ENCODE measurements at regions not wholly inside any gene's neighbourhood (a gene's known extent, or its start where the extent isn't known, plus 50 kb on each side); places are given as distances from the start of the nearest gene placed in this dataset.
"Not testable (repeated sequence)": the region's sequence is repeated elsewhere in the genome, so short reads cannot be mapped to it uniquely, and the experiment has no call there.

DNA sequence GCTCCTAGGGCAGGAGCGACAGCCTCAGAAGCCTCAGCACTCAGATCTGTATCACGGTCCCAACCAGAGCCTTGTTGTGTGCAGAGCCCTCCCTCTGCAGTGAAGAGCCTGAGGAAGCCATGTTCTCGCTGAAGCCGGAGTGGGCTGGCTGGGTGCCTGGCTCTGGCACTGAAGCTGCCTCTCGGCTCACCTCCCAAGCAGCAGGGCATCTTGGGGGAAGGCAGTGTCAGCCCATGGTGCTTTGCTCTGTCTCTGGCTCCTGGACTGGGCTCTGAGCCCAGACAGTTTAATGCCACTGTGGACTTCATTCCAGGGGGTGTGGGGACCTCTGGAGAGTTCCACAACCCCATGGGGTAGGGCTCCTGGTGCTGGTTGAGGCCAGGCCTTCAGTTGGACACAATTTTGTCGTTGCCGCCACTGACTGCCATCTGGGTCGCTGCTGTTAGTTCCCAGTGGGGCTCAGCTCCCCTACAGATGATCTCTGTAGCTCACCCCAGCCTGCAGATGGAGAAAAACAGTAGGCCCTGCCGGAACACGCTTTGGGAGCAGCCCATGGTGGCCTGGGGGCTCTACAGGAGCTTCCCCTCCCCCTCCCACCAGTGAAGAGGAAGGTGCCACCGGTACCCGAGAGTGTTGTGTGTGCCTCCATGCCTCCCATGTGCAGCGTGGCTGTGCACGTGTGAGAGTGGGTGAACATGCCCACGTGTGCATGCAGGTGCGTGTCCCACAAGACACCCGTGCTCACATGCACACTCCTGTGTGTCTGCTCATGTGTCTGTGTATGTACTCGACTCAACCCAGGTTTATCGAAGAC lies 86.5 kb upstream of the B3GAT1 start:
- Mint-ChIP-seq H3K4me1 (no peaks in the 10 kb centered on the region), H3K36me3 (ENCODE audit: low read depth) (no peaks in the 10 kb centered on the region), H3K4me3 (no peak overlapping the region), H3K27ac (no peak overlapping the region), H3K27me3 (peaks cover 36% of the 10 kb centered on the region)
- no peaks in the 10 kb centered on the region for H3K9me3 ChIP-seq (ENCODE audit: control insufficient read depth, low read length, poor library complexity, severe bottlenecking)
- ATAC-seq, result no peak
- no peak for DNase-seq

DNA sequence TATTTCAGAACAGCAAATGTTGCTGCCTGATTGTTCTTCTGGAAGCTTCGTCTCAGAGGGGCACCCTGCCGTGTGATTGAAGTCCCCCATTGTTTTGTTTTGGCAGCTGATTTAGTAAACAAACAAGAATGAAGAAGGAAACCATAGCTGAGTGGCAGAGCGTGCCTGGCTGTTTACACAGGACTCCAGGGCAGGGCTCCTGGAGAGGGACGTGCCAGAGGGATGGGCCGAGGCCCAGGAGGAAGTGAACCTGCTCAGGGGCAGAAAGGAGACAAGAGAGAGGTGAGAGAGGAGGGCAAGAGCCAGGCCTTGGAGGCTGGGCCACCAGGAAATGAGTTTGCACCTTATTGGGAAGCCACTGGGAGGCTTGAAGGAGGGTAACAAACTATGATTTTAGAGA lies 85.5 kb upstream of the B3GAT1 start:
- Mint-ChIP-seq H3K27me3 (peaks cover 32% of the 10 kb centered on the region), H3K36me3 (ENCODE audit: low read depth) (no peaks in the 10 kb centered on the region), H3K27ac (no peak overlapping the region), H3K4me1 (no peaks in the 10 kb centered on the region), H3K4me3 (no peak overlapping the region)
- ATAC-seq (no peak), DNase-seq (no peak)
- H3K9me3 ChIP-seq (ENCODE audit: control insufficient read depth, low read length, poor library complexity, severe bottlenecking), result no peaks in the 10 kb centered on the region

DNA sequence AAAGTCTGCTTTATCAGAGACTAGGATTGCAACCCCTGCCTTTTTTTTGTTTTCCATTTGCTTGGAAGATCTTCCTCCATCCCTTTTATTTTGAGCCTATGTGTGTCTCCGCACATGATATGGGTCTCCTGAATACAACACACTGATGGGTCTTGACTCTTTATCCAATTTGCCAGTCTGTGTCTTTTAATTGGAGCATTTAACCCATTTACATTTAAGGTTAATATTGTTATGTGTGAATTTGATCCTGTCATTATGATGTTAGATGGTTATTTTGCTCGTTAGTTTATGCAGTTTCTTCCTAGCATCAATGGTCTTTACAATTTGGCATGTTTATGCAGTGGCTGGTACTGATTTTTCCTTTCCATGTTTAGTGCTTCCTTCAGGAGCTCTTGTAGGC lies 84.0 kb upstream of the B3GAT1 start:
- H3K27me3 Mint-ChIP-seq, result peaks cover 24% of the 10 kb centered on the region
- not testable (repeated sequence) for DNase-seq; H3K9me3 ChIP-seq (ENCODE audit: control insufficient read depth, low read length, poor library complexity, severe bottlenecking); H3K4me1 Mint-ChIP-seq; ATAC-seq; H3K4me3 Mint-ChIP-seq; H3K27ac Mint-ChIP-seq; H3K36me3 Mint-ChIP-seq (ENCODE audit: low read depth)

DNA sequence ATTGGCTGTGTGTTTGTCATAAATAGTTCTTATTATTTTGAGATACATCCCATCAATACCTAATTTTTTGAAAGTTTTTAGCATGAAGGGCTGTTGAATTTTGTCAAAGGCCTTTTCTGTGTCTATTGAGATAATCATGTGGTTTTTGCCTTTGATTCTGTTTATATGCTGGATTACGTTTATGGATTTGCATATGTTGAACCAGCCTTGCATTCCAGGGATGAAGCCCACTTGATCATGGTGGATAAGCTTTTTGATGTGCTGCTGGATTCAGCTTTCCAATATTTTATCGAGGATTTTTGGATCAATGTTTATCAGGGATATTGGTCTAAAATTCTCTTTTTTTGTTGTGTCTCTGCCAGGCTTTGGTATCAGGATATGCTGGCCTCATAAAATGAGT lies 82.4 kb upstream of the B3GAT1 start:
- not testable (repeated sequence) for ATAC-seq; H3K27me3 Mint-ChIP-seq; DNase-seq; H3K9me3 ChIP-seq (ENCODE audit: control insufficient read depth, low read length, poor library complexity, severe bottlenecking); H3K27ac Mint-ChIP-seq; H3K36me3 Mint-ChIP-seq (ENCODE audit: low read depth); H3K4me1 Mint-ChIP-seq; H3K4me3 Mint-ChIP-seq

DNA sequence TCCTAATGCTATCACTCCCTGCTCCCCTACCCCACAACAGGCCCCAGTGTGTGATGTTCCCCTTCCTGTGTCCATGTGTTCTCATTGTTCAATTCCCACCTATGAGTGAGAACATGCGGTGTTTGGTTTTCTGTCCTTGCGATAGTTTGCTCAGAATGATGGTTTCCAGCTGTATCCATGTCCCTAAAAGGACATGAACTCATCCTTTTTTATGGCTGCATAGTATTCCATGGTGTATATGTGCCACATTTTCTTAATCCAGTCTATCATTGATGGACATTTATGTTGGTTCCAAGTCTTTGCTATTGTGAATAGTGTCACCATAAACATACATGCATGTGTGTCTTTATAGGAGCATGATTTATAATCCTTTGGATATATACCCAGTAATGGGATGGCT lies 80.4 kb upstream of the B3GAT1 start:
- not testable (repeated sequence) for H3K36me3 Mint-ChIP-seq (ENCODE audit: low read depth); ATAC-seq; DNase-seq; H3K27ac Mint-ChIP-seq; H3K4me1 Mint-ChIP-seq; H3K9me3 ChIP-seq (ENCODE audit: control insufficient read depth, low read length, poor library complexity, severe bottlenecking); H3K4me3 Mint-ChIP-seq
- peaks cover 14% of the 10 kb centered on the region for H3K27me3 Mint-ChIP-seq

DNA sequence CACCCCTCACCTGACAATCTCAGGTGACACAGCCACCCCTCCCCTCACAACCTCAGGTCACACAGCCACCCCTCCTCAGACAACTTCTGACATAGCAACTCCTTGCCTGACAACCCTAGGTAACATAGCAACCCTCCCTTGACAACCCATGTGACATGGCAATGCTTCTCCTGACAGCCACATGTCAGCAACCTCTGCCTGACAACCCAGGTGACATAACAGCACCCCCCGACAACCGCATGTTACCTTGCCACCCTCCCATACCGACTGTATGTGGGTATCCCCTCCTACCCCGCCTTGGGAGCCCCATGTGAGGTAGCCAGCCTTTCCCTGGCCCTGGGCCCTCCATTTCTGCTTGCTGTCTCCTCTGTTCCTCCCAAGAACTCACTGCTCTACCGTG lies 77.7 kb upstream of the B3GAT1 start:
- DNase-seq, result no peak
- ATAC-seq, result no peak
- Mint-ChIP-seq H3K36me3 (ENCODE audit: low read depth) (no peaks in the 10 kb centered on the region), H3K4me1 (peaks cover 2% of the 10 kb centered on the region), H3K4me3 (no peak overlapping the region), H3K27me3 (peaks cover 24% of the 10 kb centered on the region), H3K27ac (no peak overlapping the region)
- no peaks in the 10 kb centered on the region for H3K9me3 ChIP-seq (ENCODE audit: control insufficient read depth, low read length, poor library complexity, severe bottlenecking)

DNA sequence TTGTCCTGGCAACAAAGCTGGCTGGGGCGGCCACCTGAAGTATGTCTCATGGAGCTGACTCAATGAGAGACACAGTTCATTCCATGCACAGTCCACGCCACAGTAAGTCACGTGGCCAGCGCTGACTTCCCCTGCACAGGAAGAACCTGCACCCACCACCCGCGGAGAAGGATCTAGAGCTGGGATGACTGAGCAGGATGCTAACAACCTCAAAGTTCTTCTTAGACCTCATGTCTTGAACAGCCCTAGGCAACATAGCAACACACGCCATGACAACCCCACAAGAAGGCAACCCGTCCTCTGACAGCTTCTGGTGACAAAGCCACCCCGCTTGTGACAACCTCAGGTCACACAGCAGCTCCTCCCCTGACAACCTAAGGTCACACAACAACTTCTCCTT lies 76.9 kb upstream of the B3GAT1 start:
- H3K4me3 Mint-ChIP-seq, result no peak overlapping the region
- no peaks in the 10 kb centered on the region for H3K36me3 Mint-ChIP-seq (ENCODE audit: low read depth)
- H3K27ac Mint-ChIP-seq, result no peak overlapping the region
- peaks cover 3% of the 10 kb centered on the region for H3K4me1 Mint-ChIP-seq
- H3K27me3 Mint-ChIP-seq, result peaks cover 31% of the 10 kb centered on the region
- H3K9me3 ChIP-seq (ENCODE audit: control insufficient read depth, low read length, poor library complexity, severe bottlenecking), result no peaks in the 10 kb centered on the region
- DNase-seq, result no peak
- ATAC-seq, result no peak

DNA sequence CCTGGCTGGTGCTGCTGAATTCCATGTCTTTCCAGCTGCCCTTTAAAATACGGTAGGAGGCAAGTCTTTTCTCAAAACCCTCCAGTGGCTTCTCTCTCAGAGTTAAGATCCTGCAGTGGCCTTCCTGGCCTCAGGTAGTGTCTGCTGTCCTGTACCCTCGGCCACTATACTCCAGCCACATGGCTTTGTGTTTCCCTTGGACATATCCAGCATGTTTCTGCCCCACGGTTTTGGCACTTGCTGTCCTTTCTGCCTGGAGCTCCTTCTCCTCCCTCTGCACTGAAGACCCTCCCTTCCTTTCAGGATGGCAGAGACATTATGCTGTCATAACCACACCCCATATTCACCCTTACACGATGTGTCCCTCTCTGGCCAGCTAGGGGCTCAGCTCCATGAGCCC lies 76.5 kb upstream of the B3GAT1 start:
- no peak overlapping the region for H3K4me3 Mint-ChIP-seq
- ATAC-seq, result no peak
- H3K27me3 Mint-ChIP-seq, result peaks cover 36% of the 10 kb centered on the region
- no peaks in the 10 kb centered on the region for H3K9me3 ChIP-seq (ENCODE audit: control insufficient read depth, low read length, poor library complexity, severe bottlenecking)
- DNase-seq, result no peak
- no peak overlapping the region for H3K27ac Mint-ChIP-seq
- no peaks in the 10 kb centered on the region for H3K36me3 Mint-ChIP-seq (ENCODE audit: low read depth)
- peaks cover 5% of the 10 kb centered on the region for H3K4me1 Mint-ChIP-seq

DNA sequence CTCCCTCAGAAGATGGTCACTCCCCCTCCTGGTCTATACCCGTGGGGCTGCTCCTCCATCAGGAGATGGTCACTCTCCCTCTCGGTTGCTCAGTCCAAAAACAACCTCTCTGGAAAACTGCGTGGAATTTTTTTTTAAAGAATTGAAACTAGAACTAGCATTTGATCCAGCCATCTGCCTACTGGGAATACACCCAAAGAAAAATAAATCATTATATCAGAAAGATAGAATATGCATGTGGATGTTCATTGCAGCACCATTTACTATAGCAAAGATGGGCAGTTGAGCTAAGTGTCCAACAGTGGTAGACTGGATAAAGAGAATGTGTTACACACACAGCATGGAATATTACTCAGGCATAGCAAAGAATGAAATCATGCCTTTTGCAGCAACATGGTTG lies 75.7 kb upstream of the B3GAT1 start:
- peaks cover 5% of the 10 kb centered on the region for H3K4me1 Mint-ChIP-seq
- H3K4me3 Mint-ChIP-seq, result no peak overlapping the region
- ATAC-seq, result no peak
- no peaks in the 10 kb centered on the region for H3K9me3 ChIP-seq (ENCODE audit: control insufficient read depth, low read length, poor library complexity, severe bottlenecking)
- H3K27me3 Mint-ChIP-seq, result peaks cover 36% of the 10 kb centered on the region
- no peak for DNase-seq
- no peaks in the 10 kb centered on the region for H3K36me3 Mint-ChIP-seq (ENCODE audit: low read depth)
- no peak overlapping the region for H3K27ac Mint-ChIP-seq

DNA sequence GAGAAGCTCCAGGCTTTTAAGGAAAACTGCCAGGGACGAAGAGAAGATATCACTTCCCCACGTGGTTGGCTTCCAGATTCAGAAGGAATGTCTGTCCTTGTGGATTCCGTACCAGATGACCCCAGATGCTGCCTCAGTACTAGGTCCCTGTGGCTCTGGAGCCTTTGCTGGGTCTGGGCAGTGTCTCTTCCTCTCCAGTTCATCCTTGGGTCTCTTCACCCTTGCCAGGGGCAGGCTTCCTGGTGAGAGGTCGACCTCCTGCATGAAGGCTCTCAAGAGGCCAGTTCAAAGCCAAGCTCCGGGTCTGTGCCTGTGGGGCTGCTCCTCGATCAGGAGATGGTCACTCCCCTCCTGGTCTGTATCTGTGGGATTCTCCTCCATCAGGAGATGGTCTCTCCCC lies 74.7 kb upstream of the B3GAT1 start:
- H3K27ac Mint-ChIP-seq, result no peak overlapping the region
- H3K27me3 Mint-ChIP-seq, result peaks cover 41% of the 10 kb centered on the region
- no peak for DNase-seq

DNA sequence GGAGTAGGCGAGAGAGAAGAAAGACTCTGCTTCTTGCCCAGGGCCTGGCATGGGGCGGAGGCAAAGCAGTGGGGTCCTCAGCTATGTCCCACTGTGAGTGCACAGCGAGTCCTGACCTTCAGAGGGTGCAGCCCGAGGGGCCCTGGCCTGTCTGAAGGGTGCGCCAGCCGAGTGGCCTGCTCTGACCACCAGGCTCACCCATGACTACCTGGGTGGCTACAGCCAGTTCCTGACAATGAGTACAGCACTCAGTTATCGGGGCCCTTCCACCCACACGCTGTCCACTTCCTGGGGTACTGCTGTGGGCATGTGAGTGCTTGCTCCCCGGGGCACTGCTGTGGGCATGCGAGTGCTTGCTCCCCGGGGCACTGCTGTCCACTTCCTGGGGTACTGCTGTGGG lies 74.1 kb upstream of the B3GAT1 start:
- Mint-ChIP-seq H3K36me3 (ENCODE audit: low read depth) (no peaks in the 10 kb centered on the region), H3K27ac (no peak overlapping the region)
- no peak for ATAC-seq

More for the DNA sequence above, 74.7 kb upstream of the B3GAT1 start:
- ATAC-seq, result no peak
- Mint-ChIP-seq H3K4me1 (peaks cover 5% of the 10 kb centered on the region), H3K4me3 (no peak overlapping the region), H3K36me3 (ENCODE audit: low read depth) (no peaks in the 10 kb centered on the region)
- no peaks in the 10 kb centered on the region for H3K9me3 ChIP-seq (ENCODE audit: control insufficient read depth, low read length, poor library complexity, severe bottlenecking)

DNA sequence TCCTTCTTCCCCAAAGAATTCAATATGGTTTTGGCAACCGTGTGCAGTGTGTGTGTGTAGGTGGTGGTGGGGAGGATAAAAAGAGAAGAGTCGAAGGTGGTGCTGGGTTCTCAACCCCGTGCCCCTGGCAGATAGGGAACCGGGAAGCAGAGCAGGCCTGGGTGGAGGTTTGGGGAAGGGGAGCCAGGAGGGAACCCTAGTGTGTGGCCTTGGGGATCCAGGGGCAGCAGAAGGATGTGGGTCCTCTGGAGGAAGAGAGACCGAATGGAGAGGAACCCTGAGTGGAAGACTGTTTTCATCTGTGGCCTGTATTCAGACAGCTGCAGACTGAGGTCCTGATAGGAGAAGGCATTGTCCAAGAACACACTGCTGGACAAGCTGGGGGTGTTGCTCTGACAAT lies 73.3 kb upstream of the B3GAT1 start:
- Mint-ChIP-seq H3K4me3 (no peak overlapping the region), H3K27ac (no peak overlapping the region), H3K27me3 (peaks cover 46% of the 10 kb centered on the region), H3K4me1 (peaks cover 5% of the 10 kb centered on the region), H3K36me3 (ENCODE audit: low read depth) (no peaks in the 10 kb centered on the region)
- ATAC-seq (no peak), DNase-seq (no peak)
- no peaks in the 10 kb centered on the region for H3K9me3 ChIP-seq (ENCODE audit: control insufficient read depth, low read length, poor library complexity, severe bottlenecking)

More for the DNA sequence above, 74.1 kb upstream of the B3GAT1 start:
- Mint-ChIP-seq H3K4me1 (peaks cover 5% of the 10 kb centered on the region), H3K4me3 (no peak overlapping the region), H3K27me3 (peaks cover 41% of the 10 kb centered on the region)
- no peak for DNase-seq
- no peaks in the 10 kb centered on the region for H3K9me3 ChIP-seq (ENCODE audit: control insufficient read depth, low read length, poor library complexity, severe bottlenecking)

DNA sequence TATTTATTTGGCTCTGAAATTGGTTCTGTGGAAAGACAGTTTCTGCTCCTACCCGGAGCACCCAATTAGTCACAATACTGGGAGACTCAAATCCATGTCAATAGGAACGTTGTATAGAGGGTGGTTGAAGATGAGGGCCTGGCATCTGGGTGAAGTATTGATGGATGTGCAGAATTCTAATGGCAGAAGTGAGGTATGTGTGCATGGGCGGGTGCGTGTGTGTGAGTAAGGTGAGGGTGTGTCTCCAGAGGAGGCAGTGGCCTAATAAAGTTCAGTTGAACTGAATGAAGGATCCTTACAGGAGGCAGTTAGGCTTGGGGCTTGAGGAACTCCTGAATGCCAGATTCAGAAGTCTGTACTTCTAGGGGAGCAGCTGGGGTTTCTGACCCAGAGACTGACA lies 71.8 kb upstream of the B3GAT1 start:
- H3K27me3 Mint-ChIP-seq, result peaks cover 51% of the 10 kb centered on the region
- H3K27ac Mint-ChIP-seq, result no peak overlapping the region
- ATAC-seq (no peak), DNase-seq (no peak)
- H3K9me3 ChIP-seq (ENCODE audit: control insufficient read depth, low read length, poor library complexity, severe bottlenecking), result no peaks in the 10 kb centered on the region
- peaks cover 5% of the 10 kb centered on the region for H3K4me1 Mint-ChIP-seq
- no peaks in the 10 kb centered on the region for H3K36me3 Mint-ChIP-seq (ENCODE audit: low read depth)
- no peak overlapping the region for H3K4me3 Mint-ChIP-seq

DNA sequence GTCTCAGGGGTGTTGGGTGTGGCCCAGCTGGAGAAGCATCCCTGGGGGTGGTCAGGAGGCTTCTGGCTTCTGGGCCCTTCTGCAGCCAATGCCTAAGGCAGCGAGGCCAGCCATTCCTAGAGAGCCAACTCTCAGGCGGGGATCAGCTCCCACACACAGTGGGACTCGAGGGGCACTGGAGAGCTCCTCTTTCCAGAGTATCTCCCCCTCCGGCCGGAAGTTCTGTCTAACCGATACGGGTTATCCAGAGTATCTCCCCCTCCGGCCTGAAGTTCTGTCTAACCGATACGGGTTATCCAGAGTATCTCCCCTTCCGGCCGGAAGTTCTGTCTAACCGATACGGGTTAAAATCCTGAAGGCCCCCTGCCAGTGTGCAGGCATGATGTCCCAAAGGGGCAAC lies 71.2 kb upstream of the B3GAT1 start:
- Mint-ChIP-seq H3K4me3 (no peak overlapping the region), H3K27me3 (peaks cover 51% of the 10 kb centered on the region), H3K27ac (no peak overlapping the region), H3K36me3 (ENCODE audit: low read depth) (no peaks in the 10 kb centered on the region), H3K4me1 (peaks cover 3% of the 10 kb centered on the region)
- ATAC-seq (no peak), DNase-seq (no peak)
- no peaks in the 10 kb centered on the region for H3K9me3 ChIP-seq (ENCODE audit: control insufficient read depth, low read length, poor library complexity, severe bottlenecking)

All from T-helper 17 cell (primary cell).